HG03521 (cell line): ENCODE measurements at regions not wholly inside any gene's neighbourhood (a gene's known extent, or its start where the extent isn't known, plus 50 kb on each side); places are given as distances from the start of the nearest gene placed in this dataset.

Experiments
- ATAC-seq: cut with Tn5 transposase; IDR thresholded peaks from one replicate; pipeline ENCODE4 v1.9.1; 2021; ENCODE audit warnings: mild to moderate bottlenecking, moderate library complexity; ENCODE audit not compliant: unreplicated experiment

DNA sequence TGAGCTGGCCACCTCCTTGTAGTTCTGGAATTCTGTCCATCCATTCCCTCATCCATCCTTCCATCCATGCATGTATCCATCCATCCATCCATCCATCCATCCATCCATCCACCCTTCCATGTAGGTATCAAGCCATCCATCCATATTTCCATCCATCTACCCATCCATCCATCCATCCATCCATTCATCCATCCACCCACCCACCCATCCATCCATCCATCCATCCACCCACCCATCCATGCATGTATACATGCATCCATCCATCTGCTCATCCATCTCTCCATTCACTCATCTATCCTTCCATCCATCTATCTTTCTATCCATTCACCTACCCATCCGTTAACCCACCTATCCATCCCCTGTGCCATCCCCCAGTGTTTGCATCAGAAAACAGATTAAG, 153.6 kb upstream of the STX18 start:
- no peak for ATAC-seq

GRCh38 chr4:4694827-4695226, 153.0 kb upstream of the STX18 start:
- ATAC-seq = no peak

DNA sequence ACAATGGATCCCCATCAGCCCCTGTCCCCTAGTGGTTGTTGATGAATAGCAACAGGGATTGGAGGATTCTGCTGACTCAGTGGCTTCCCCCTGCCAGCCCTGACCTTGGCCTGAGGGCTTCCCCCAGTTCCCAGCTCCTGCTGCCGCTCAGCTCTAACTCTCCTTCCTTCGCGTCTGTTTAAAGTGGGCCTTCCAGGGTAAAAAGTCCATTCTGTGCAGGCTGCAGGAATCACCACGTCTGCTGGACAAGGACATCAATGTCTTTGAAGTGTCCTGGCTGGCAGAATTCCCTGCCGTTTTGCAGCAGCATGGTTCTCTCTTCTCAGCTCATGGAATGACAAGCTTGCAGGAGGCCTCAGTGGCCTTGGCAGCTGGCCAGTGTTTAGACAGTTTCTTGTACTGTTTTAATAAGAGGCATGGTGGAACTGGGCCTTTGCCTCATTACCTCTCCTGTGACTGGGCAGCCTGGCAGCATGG, 152.5 kb upstream of the STX18 start:
- no peak for ATAC-seq

- ATAC-seq = no peak
Measured at GRCh38 chr4:4693755-4694295, 152.0 kb upstream of the STX18 start.

- no peak for ATAC-seq
Measured at GRCh38 chr4:4693258-4693657, 151.4 kb upstream of the STX18 start.

DNA sequence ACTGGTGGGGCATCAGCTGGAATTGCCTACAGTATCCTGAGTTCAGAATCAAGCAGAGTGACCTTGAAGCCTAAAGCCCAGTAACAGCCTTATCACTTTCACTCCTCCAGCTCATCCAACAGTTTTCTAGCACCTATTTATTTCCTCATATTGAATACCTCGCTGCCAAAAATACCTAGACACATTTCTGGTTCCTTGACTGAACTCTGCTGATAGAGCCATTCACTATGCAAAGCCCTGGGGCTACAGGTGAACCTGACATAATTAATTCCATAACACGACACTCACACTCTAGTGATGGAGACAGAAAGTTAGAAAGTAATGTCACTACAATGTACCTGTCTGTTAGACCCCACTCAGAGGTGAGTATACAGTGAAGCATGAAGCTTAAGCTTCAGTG, 149.0 kb upstream of the STX18 start:
- no peak for ATAC-seq

DNA sequence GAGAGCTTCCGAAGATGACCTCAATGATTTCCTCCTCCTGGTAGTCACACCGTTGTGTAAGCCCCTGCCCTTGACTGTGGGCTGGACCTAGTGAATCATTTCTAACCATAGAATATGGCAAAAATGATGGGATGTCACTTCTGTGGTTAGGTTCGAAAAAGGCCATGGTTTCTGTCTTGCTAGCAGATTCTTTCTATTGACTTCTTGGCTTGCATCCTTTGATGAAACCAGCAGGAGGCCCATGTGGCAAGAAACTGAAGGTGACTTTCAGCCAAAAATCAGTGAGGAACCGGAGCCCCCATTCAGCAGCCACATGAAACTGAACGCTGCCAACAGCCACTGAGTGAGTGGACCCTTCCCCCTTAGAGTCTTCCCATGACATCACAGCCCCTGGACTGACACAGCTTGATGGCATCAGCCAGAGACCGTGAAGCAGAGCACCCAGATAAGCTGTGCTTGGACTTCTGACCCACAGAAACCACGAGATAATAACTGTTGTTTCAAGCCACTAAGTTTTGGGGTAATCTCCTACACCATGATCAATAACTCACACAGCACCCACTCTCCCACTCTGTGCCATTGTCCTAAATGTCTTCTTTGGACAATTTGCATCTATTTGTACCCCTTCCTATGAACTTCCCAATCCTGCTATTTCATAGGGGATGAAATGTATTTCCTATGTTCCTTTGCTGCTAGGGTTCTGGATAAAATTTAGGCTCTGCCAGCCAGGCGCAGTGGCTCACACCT, 148.0 kb upstream of the STX18 start:
- peak; percentile 86 for ATAC-seq

DNA sequence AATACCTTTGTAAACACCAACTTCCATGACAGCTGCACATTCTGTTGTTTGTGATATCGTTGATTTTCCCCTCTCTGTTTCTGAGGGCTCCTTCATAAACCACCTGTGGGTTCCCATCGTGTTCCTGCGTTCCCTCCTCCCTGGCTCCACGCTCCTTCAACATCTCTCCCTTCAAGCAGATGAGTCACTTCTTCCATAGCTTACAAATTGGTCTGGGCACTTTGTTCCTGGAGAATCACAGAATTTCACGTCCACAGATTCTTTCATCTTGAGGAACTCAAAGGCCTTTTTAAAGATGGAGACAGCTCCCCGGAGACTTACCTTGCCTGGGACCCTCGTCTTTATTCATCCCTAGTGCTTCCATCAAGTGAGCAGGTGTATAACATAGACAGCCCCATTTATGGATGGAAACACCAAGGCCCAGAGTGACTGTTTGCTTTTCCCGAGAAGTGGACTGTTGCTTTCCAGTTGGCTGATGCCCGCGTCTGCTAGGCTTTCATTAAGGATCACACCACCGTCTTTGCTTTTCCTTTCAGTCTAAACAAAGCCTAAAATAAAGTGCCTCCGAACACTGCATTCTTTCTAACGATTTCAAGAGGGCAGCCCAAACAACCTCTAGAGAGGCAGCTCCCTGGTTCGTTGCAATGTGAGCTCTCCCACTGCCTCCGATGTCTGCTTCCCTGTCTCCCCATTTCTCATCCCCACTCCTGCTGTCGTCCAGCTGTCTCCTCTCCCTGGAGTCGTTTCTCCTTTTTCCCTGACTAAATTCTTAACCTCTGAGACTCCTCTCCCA, 146.3 kb upstream of the STX18 start:
- ATAC-seq = no peak

GRCh38 chr4:4687100-4687499, 145.3 kb upstream of the STX18 start:
- ATAC-seq = no peak

DNA sequence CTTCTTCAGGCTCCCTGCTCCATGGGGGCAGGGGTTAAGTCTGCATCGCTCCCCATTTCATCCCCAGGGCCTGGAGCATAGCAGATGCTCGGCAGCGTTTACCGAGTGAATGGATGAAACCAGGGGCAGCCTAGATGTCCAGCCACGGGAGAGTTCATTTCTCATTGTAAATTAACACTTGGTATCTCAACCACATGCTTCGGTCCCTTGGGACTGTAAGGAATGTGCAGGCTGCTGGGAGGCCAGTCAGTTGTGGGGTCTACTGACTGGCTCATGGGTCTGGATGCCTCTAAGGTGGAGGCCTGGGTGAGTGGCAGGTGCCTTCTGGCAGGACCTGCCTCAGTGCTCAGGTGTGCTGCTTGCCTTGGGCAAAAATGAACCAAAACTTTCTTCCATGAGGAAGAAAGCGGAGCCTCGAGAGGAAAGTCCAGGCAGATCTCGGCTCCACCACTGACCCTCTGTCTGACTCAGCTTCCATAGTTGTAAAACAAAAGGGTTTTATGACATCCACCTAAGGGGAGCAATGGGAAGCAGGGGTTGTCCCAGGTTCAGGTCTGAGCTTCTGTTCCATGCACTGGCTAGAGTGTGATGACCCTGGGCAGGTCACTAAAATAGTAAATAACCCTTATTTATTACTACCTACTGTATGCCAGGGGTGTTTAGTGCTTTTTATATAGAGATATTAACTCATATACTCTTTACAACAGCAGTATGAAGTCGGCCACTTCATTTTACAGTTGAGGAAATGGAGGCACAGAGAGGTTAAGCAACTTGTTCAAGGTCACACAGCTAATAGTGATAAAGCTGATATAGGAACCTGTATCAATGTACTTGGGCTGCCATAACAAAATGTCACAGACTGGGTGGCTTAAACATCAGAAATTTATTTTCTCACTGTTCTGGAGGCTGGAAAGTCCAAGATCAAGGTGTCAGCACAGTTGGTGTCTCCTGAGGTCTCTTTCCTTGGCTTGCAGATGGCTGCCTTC, 144.3 kb upstream of the STX18 start:
- ATAC-seq = no peak

GRCh38 chr4:4681653-4682052, 139.8 kb upstream of the STX18 start:
- no peak for ATAC-seq

GRCh38 chr4:4680758-4681157, 138.9 kb upstream of the STX18 start:
- no peak for ATAC-seq

DNA sequence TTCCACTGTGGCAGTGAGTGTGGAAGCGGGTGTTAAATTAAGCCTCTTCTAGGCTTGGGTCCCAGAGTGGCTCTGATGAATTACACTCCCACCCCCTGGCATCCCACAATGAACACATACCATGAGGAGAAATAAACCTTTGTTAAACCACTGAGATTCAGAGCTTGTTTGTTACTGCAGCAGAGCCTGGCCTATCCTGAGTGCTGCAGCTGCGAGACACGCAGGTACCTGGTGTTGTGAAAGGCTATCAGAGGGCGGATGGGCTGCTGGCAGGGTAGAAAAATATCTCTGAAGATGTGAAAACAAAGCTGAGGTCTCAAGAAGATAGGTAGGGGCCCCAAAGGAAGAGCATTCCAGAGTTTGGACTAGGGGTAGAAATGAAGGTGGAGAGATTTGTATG, 138.4 kb upstream of the STX18 start:
- no peak for ATAC-seq

- no peak for ATAC-seq
Measured at GRCh38 chr4:4677556-4678522, 136.0 kb upstream of the STX18 start.

- ATAC-seq = no peak
Measured at GRCh38 chr4:4675641-4676040, 133.8 kb upstream of the STX18 start.

DNA sequence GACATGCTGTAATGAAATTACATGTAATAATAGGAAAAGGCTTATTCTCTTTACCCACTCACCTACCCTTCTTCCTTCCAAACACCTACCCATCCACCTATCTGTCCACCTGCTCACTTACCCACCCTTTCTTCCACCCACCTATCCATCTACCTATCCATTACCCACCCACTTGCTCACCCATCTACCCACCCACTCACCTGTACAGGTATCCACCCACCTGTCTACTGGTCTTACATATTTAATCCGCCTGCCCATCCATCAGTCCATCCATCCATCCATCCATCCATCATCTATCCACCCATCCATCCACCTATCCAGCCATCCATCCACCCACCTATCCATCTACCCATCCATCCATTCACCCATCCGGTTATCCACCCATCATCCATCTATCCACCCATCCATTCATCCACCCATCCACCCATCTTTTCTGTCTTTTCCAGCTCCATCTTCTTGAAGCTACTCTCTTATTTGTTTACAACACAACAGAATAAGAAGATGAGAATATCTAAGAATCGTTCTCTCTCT, 133.3 kb upstream of the STX18 start:
- ATAC-seq = no peak

DNA sequence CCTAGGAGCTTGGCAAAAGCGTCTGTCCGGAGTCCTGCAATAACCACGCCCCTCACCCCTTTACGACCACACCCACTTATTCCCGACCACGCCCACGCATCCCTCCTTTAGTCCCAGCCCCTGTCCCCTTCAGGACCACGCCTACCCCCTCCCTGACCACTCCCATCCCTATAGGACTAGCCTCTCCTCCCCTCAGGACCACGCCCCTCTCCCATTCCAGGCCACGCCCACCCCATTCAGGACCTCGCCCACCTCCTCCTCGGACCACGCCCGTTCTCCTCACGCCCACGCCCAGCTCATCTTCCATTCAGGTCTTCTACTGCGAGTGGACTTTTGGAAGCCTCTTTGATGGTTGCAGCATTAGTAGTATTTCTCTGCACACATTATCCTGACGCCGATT, 131.2 kb upstream of the STX18 start:
- ATAC-seq = no peak

DNA sequence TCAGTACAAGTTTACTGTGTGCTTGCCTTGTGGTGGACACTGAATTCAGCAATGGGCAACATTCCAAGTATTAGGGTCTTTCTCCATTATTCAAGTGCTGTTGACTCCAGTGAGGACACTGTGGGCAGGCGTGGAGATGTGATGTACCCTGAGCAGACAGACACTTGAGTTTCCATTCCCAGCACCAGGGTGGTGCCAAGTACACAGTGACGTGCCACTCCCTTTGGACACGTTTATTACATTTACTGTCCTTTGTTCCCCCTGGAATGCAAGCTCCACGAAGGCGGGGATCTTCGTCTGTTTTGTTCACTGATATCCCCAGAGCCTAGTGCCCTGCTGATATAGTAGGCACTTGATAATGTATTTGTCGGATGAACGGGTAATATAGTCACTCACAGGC, 130.6 kb upstream of the STX18 start:
- no peak for ATAC-seq

- ATAC-seq = no peak
Measured at GRCh38 chr4:4671774-4672349, 130.0 kb upstream of the STX18 start.
